ENCODE measurements at regions not wholly inside any gene's neighbourhood (a gene's known extent, or its start where the extent isn't known, plus 50 kb on each side); places are given as distances from the start of the nearest gene placed in this dataset.
"Not testable (repeated sequence)": the region's sequence is repeated elsewhere in the genome, so short reads cannot be mapped to it uniquely, and the experiment has no call there.

- TF ChIP-seq CTCF, POLR2A, EP300 (IDR thresholded peaks at IDR 0.05): not testable (repeated sequence)
- peak in 3 of 4 donors; percentile 36 to 60 (median 51) for TF ChIP-seq POLR2AphosphoS5 (IDR thresholded peaks at IDR 0.05)
Observed at GRCh38 chr2:111267038-111267437, 146.3 kb downstream of the BCL2L11 start.

All from sigmoid colon (tissue), 4 donors.